IMR-90 (cell line): ENCODE measurements at regions not wholly inside any gene's neighbourhood (a gene's known extent, or its start where the extent isn't known, plus 50 kb on each side); places are given as distances from the start of the nearest gene placed in this dataset.
A peak's percentile ranks its signal among the peaks of the same experiment; 100 is the strongest.

Experiments used
- ATAC-seq: fragments of 200-7000 bp; cut with Tn5 transposase; 2 replicates; pipeline ENCODE4 v1.9.1; 2020; ENCODE audit warnings: low read depth, mild to moderate bottlenecking, moderate library complexity
- BruUV-seq: library from RNA; stranded (reverse); fragments of 400-500 nt; replicated peaks from 2 replicates; lab custom pipeline; 2021; lab: Mats Ljungman, UMichigan
- CTCF ChIA-PET: fragments of 300-600 bp; formaldehyde crosslinking; extraction: SDS; loops from one replicate; lab custom pipeline; 2021; ENCODE audit warnings: antibody characterized with exemption; lab: Yijun Ruan, JAX
- POLR2A ChIA-PET: fragments of 300-600 bp; sonication (Branson Sonifier 250); formaldehyde crosslinking; loops from one replicate; lab custom pipeline; 2022; ENCODE audit warnings: antibody characterized with exemption; ENCODE audit not compliant: unreplicated experiment; lab: Charles Lee
- DNase-seq: peaks from one replicate; pipeline ENCODE4 v3.0.0; 2013
- H2AFZ ChIP-seq: replicated peaks from 2 replicates; pipeline ENCODE3; 2013; ENCODE audit warnings: low read length, mild to moderate bottlenecking; ENCODE audit not compliant: poor library complexity
- H2AK5ac ChIP-seq: 2 replicates; pipeline ENCODE4 v1.6.1; 2013; ENCODE audit warnings: low read depth, low read length, inconsistent platforms
- H2AK9ac ChIP-seq: replicated peaks from 2 replicates; pipeline ENCODE3; 2013; ENCODE audit warnings: mild to moderate bottlenecking, low read depth, low read length, moderate library complexity; ENCODE audit not compliant: poor library complexity
- H2BK120ac ChIP-seq: 2 replicates; pipeline ENCODE4 v1.6.1; 2013; ENCODE audit warnings: low read depth, low read length, inconsistent platforms
- H2BK15ac ChIP-seq: 3 replicates; pipeline ENCODE4 v1.6.1; 2013; ENCODE audit warnings: low read depth, low read length, inconsistent platforms
- H2BK20ac ChIP-seq: 2 replicates; pipeline ENCODE4 v1.6.1; 2013; ENCODE audit warnings: low read depth, mild to moderate bottlenecking, inconsistent platforms, low read length, moderate library complexity
- H2BK5ac ChIP-seq: 2 replicates; pipeline ENCODE4 v1.6.1; 2013; ENCODE audit warnings: mild to moderate bottlenecking, low read depth, low read length, inconsistent platforms; ENCODE audit not compliant: poor library complexity, severe bottlenecking
- H3K14ac ChIP-seq: replicated peaks from 2 replicates; pipeline ENCODE4 v1.6.1; 2013; ENCODE audit warnings: low read depth, low read length, inconsistent platforms
- H3K18ac ChIP-seq: 2 replicates; pipeline ENCODE4 v1.6.1; 2013; ENCODE audit warnings: low read depth, low read length, control low read depth
- H3K23ac ChIP-seq: 2 replicates; pipeline ENCODE4 v1.6.1; 2013; ENCODE audit warnings: low read depth, low read length, inconsistent platforms
- H3K27ac ChIP-seq: 2 replicates; pipeline ENCODE4 v1.5.1; 2013; ENCODE audit warnings: mild to moderate bottlenecking, control low read depth, low read length; ENCODE audit not compliant: insufficient read depth
- H3K27me3 ChIP-seq: 2 replicates; pipeline ENCODE4 v1.6.1; 2013; ENCODE audit warnings: low read length; ENCODE audit not compliant: control insufficient read depth, insufficient read depth
- H3K36me3 ChIP-seq: 2 replicates; pipeline ENCODE4 v1.6.1; 2013; ENCODE audit warnings: low read length, mixed read lengths; ENCODE audit not compliant: control insufficient read depth, insufficient read depth
- H3K4ac ChIP-seq: 2 replicates; pipeline ENCODE4 v1.6.1; 2013; ENCODE audit warnings: low read depth, low read length, inconsistent platforms
- H3K4me1 ChIP-seq: 2 replicates; pipeline ENCODE4 v1.6.1; 2013; ENCODE audit warnings: low read length, mixed read lengths; ENCODE audit not compliant: control insufficient read depth, insufficient read depth
- H3K4me2 ChIP-seq: 2 replicates; pipeline ENCODE4 v1.6.1; 2013; ENCODE audit warnings: low read depth, mild to moderate bottlenecking, control low read depth, low read length, moderate library complexity
- H3K4me3 ChIP-seq: 2 replicates; pipeline ENCODE4 v1.5.1; 2013; ENCODE audit warnings: low read depth, mild to moderate bottlenecking, control low read depth, low read length, moderate library complexity; ENCODE audit not compliant: insufficient read depth
- H3K56ac ChIP-seq: 2 replicates; pipeline ENCODE4 v1.6.1; 2013; ENCODE audit warnings: low read length, inconsistent platforms; ENCODE audit not compliant: insufficient read depth; ENCODE audit errors: extremely low read depth
- H3K79me1 ChIP-seq, 2 experiments: 2 replicates each; pipeline ENCODE4 v1.6.1; 2013; ENCODE audit warnings: low read length in 2 of 2, inconsistent platforms in 1 of 2, low read depth in 1 of 2
- H3K9ac ChIP-seq: 2 replicates; pipeline ENCODE4 v1.6.1; 2013; ENCODE audit warnings: low read depth, low read length, control low read depth
- H3K9me1 ChIP-seq: 2 replicates; pipeline ENCODE4 v1.6.1; 2013; ENCODE audit warnings: low read length, inconsistent platforms; ENCODE audit not compliant: insufficient read depth
- H3K9me3 ChIP-seq: 2 replicates; pipeline ENCODE4 v1.6.1; 2013; ENCODE audit warnings: low read length; ENCODE audit not compliant: control insufficient read depth, insufficient read depth
- H4K20me1 ChIP-seq: 2 replicates; pipeline ENCODE4 v1.6.1; 2013; ENCODE audit warnings: low read length, inconsistent platforms; ENCODE audit not compliant: insufficient read depth
- H4K5ac ChIP-seq: 2 replicates; pipeline ENCODE4 v1.6.1; 2013; ENCODE audit warnings: mild to moderate bottlenecking, low read depth, low read length, control low read depth
- H4K8ac ChIP-seq, 2 experiments: 2 replicates each; pipeline ENCODE4 v1.6.1; 2013; ENCODE audit warnings: low read depth in 2 of 2, low read length in 2 of 2, control low read depth in 1 of 2, inconsistent platforms in 1 of 2
- H4K91ac ChIP-seq: 2 replicates; pipeline ENCODE4 v1.6.1; 2013; ENCODE audit warnings: low read depth, low read length, inconsistent platforms; ENCODE audit not compliant: insufficient read depth
- CHD1 ChIP-seq: IDR thresholded peaks from 2 replicates; pipeline ENCODE4 v1.6.1; 2012; ENCODE audit warnings: low read depth, low read length, improper control_type of control experiment
- MXI1 ChIP-seq: IDR thresholded peaks from 2 replicates; pipeline ENCODE4 v1.6.1; 2012; ENCODE audit warnings: low read depth, mild to moderate bottlenecking, low read length, moderate library complexity, borderline replicate concordance
- WGBS, 2 experiments: methylation state at CpG; one replicate each; pipeline versions ENCODE4 v1.1.5 to v1.1.7; 2013; ENCODE audit warnings: missing lambda C conversion rate in 2 of 2; ENCODE audit not compliant: insufficient read length in 1 of 2; ENCODE audit errors: extremely low coverage in 2 of 2; 5-methylcytosine and 5-hydroxymethylcytosine counted together
- dilution Hi-C: fragments of 300-500 bp; cut with HindIII; formaldehyde crosslinking; loops from one replicate; pipeline ENCODE4 v1.14.3; 2018; ENCODE audit warnings: low sequenced_read_pairs; ENCODE audit not compliant: unreplicated experiment
- in situ Hi-C: fragments of 300-500 bp; cut with MboI; formaldehyde crosslinking; loops from 3 replicates; pipeline ENCODE4 v1.14.3; 2019; ENCODE audit warnings: low sequenced_read_pairs, inconsistent platforms, mixed read lengths
- intact Hi-C: fragments of 100-400 bp; cut with micrococcal nuclease; formaldehyde crosslinking; loops from 2 replicates; pipeline ENCODE4 v1.10.0; 2022

DNA sequence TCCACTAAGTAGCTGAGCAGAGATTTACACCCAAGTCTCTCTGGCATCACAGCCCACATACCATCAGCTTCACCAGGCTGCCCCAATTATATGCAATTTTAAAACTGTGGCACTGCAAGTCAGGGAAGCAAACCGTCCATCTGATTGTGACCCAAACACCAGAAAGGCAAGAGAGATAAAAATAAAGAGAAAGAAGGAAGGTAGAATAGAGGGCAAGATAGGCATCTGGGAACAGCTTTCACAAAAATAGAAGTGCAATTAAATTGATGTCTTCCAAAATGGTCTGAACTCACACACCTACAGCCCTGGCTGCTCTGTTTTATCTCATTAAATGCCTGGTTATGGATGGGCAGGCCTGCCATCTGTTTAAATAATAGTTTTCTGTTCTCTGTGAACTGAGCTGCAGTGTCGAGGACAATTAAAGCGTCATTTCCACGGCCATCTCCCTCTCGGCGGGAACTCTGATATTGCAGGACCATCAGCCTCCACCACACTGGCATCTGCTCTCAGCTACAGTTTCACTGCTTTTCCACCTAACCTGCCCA, 509.1 kb downstream of the INHBA start:
- Histone ChIP-seq H4K5ac (no peak overlapping the region), H3K4me2 (no peak overlapping the region), H3K9ac (no peak overlapping the region), H3K9me1 (peaks cover 10% of the 10 kb centered on the region), H2AK5ac (peak overlapping the region; percentile 30; the same call in 1 of the 2 replicates), H3K4ac (no peak overlapping the region), H4K91ac (no peak overlapping the region), H4K8ac (no peak overlapping the region), H3K4me1 (peaks cover 6% of the 10 kb centered on the region), H3K4me3 (no peak overlapping the region), H3K14ac (no peak overlapping the region), H3K9me3 (no peaks in the 10 kb centered on the region), H3K27me3 (no peaks in the 10 kb centered on the region), H2BK20ac (peak overlapping the region; percentile 37; the same call in 1 of the 2 replicates), H3K27ac (no peak overlapping the region), H2AFZ (no peak overlapping the region), H3K23ac (no peak overlapping the region), H2BK5ac (no peak overlapping the region), H2BK15ac (0 out of 3 replicates have a peak overlapping the region, but pooled peaks have one; percentile 26), H2AK9ac (no peak overlapping the region), H3K18ac (no peak overlapping the region), H2BK120ac (peak overlapping the region; percentile 3; the same call in 1 of the 2 replicates), H3K56ac (no peak overlapping the region), H4K20me1 (no peaks in the 10 kb centered on the region), H3K36me3 (no peaks in the 10 kb centered on the region), H3K79me1 (peaks cover 0 to 6% of the 10 kb centered on the region in 2 experiments; a peak in 1 of 4 replicates)
- intact Hi-C loops (no loop called here), dilution Hi-C loops (no loop called here), in situ Hi-C loops (no loop called here)
- TF ChIP-seq CHD1 (no peak), MXI1 (no peak)
- POLR2A ChIA-PET = no interaction called here
- no TSS peak for BruUV-seq
- ATAC-seq (no peak), DNase-seq (no peak)
- WGBS, 2 experiments = no CpG with 5 or more reads among the region's 6 CpGs
- CTCF ChIA-PET = no interaction called here
